ENCODE measurements at regions not wholly inside any gene's neighbourhood (a gene's known extent, or its start where the extent isn't known, plus 50 kb on each side); places are given as distances from the start of the nearest gene placed in this dataset.

GRCh38 chr7:125775317-125775716 is 845.7 kb upstream of the POT1 start:
- TF ChIP-seq TCF4 (CRISPR knock-in tag; IDR thresholded peaks at IDR 0.05; ENCODE audit: borderline replicate concordance) (no peak), ARNTL (CRISPR knock-in tag; IDR thresholded peaks at IDR 0.05; ENCODE audit: borderline replicate concordance, low read depth) (no peak), ZNF565 (CRISPR knock-in tag; conservative IDR thresholded peaks at IDR 0.05; ENCODE audit: low read depth) (no peak)
